Fibroblast of mammary gland (primary cell): ENCODE measurements at regions not wholly inside any gene's neighbourhood (a gene's known extent, or its start where the extent isn't known, plus 50 kb on each side); places are given as distances from the start of the nearest gene placed in this dataset.

Source experiments
- DNase-seq: peaks from one replicate; pipeline ENCODE4 v3.0.0-alpha.2; 2010; ENCODE audit warnings: low read depth
- H3K4me3 ChIP-seq: 2 replicates; pipeline ENCODE4 v1.5.1; 2011; ENCODE audit warnings: low read depth, mild to moderate bottlenecking, low read length, moderate library complexity; ENCODE audit not compliant: control insufficient read depth
- TF ChIP-seq, protein P1 (sequence below): conservative IDR thresholded peaks from 2 replicates; pipeline ENCODE4 v1.5.1; 2011; ENCODE audit warnings: low read depth, low read length, inconsistent platforms; ENCODE audit not compliant: control insufficient read depth, insufficient read depth

DNA sequence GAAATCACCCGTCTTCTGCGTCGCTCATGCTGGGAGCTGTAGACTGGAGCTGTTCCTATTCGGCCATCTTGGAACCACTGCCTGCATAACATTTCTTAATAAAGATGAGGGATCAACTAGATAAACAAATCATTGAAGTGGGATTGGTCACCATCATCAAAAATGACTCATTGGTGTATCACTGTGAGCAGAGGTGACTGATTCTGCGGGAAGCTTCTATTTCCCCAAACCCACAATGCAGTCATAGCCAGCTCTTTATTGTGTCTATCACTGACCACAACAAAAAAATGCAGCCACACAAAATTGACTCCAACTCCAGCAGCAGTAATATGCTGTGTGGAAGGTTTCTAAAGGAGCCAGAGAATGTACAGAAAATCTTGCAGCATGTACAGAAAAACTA lies 630.7 kb upstream of the HS6ST1 start:
- no peak overlapping the region for H3K4me3 ChIP-seq
- no peak for DNase-seq
- TF ChIP-seq, protein P1, sequence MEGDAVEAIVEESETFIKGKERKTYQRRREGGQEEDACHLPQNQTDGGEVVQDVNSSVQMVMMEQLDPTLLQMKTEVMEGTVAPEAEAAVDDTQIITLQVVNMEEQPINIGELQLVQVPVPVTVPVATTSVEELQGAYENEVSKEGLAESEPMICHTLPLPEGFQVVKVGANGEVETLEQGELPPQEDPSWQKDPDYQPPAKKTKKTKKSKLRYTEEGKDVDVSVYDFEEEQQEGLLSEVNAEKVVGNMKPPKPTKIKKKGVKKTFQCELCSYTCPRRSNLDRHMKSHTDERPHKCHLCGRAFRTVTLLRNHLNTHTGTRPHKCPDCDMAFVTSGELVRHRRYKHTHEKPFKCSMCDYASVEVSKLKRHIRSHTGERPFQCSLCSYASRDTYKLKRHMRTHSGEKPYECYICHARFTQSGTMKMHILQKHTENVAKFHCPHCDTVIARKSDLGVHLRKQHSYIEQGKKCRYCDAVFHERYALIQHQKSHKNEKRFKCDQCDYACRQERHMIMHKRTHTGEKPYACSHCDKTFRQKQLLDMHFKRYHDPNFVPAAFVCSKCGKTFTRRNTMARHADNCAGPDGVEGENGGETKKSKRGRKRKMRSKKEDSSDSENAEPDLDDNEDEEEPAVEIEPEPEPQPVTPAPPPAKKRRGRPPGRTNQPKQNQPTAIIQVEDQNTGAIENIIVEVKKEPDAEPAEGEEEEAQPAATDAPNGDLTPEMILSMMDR: no peak

- no peak for DNase-seq
- TF ChIP-seq, protein P1: no peak
- no peak overlapping the region for H3K4me3 ChIP-seq
Observed at GRCh38 chr2:128950758-128951157, 632.1 kb upstream of the HS6ST1 start.

DNA sequence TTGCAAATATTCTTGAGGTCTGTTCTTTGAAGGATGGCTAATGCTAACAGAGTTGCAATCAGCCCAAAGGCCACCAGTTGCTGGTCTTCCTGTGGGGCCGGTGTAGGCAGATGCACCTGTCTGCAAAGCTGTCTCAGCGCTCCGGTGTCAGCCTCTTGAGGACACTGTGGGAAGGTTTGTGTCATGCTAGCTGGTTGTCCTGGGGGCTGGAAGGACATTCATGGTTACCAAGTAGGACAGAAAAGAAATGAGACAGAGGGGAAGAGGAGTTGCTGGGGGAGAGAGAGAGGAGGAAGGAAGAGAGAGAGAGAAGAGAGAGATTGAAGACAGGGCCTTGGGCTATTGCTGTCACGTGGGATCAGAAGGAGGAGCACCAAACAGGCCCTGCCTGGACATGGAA lies 639.6 kb upstream of the HS6ST1 start:
- no peak for DNase-seq
- TF ChIP-seq, protein P1: no peak
- no peak overlapping the region for H3K4me3 ChIP-seq

DNA sequence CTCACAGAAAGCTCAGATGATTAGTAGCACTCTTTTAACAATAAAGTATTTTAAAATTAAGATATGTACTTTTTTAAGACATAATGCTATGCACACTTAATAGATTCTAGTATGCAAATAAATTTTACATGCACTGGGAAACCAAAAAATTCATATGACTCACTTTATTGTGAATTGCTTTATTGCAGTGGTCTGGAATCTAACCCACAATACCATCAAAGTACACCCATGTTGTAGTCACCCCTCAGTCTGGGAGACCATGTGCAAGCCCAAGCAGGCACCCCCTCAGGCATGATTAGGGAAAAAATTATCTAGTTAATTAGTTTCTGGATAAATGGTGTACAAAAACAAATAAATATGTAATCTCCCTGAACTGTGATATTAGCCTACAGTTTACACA lies 649.0 kb upstream of the HS6ST1 start:
- TF ChIP-seq, protein P1: no peak
- DNase-seq: no peak
- H3K4me3 ChIP-seq: no peak overlapping the region

GRCh38 chr2:128969374-128969773 lies 650.7 kb upstream of the HS6ST1 start:
- DNase-seq: no peak
- no peak overlapping the region for H3K4me3 ChIP-seq
- TF ChIP-seq, protein P1: no peak

DNA sequence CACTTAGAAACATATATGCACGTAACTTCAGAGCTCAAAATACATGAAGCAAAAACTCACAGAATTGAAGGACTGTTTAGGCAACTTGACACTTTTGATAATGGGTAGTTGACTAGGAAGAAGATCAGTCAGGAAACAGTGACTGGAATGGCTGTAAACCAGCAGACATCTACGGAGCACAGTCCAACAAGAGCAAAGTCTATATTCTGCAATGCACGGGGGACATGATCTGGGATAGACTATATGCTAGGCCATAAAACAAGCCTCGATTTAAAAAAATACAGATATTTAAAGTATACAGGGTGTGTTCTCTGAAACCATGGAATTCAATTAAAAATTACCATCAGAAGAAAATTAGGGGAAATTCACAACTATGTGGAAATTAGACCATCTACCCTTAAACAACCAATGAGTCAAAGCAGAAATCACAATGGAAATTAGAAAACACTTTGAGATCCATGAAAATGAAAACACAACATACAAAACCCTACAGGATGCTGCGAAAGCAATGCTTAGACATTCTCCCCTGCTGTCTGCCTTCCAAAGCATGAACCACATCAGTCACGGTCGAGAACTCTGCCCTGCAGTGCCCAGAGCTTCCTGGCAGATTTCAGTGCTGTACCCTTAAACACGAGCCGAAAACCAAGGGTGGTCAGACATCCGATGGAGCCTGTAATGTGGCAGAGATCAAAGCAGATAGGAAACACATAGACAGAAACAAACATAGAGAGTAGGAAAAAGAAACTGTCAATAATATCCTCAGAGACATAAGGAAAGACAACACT lies 651.9 kb upstream of the HS6ST1 start:
- no peak overlapping the region for H3K4me3 ChIP-seq
- no peak for DNase-seq
- TF ChIP-seq, protein P1: no peak
